OCI-LY3 (cell line): ENCODE measurements at regions not wholly inside any gene's neighbourhood (a gene's known extent, or its start where the extent isn't known, plus 50 kb on each side); places are given as distances from the start of the nearest gene placed in this dataset.

ENCODE experiments used
- H2AFZ ChIP-seq: fragments of 200-600, 300-600 bp; shearing (Covaris generic); 2 replicates; pipeline ENCODE4 v1.6.0; 2014; ENCODE audit warnings: antibody characterized with exemption, low read depth, low read length
- H3K27ac ChIP-seq: fragments of 200-600, 300-600 bp; sonication (generic); 2 replicates; pipeline ENCODE4 v1.5.1; 2014; ENCODE audit warnings: mild to moderate bottlenecking, low read length, moderate library complexity, mixed read lengths
- H3K27me3 ChIP-seq: fragments of 200-600, 300-600 bp; sonication (generic); 2 replicates; pipeline ENCODE4 v1.6.1; 2014; ENCODE audit warnings: low read depth, low read length, mixed read lengths
- H3K36me3 ChIP-seq: fragments of 200-600, 300-600 bp; sonication (generic); replicated peaks from 2 replicates; pipeline ENCODE3; 2014; ENCODE audit warnings: low read depth, low read length, mixed read lengths
- H3K4me1 ChIP-seq: fragments of 300-600, 200-600 bp; sonication (generic); 2 replicates; pipeline ENCODE4 v1.6.1; 2014; ENCODE audit warnings: low read length, mixed read lengths
- H3K4me2 ChIP-seq: fragments of 200-600, 300-600 bp; sonication (generic); 2 replicates; pipeline ENCODE4 v1.6.1; 2014; ENCODE audit warnings: low read length, mixed read lengths
- H3K4me3 ChIP-seq: fragments of 300-600, 200-600 bp; sonication (generic); 2 replicates; pipeline ENCODE4 v1.5.1; 2014; ENCODE audit warnings: antibody characterized with exemption, mild to moderate bottlenecking, low read length, moderate library complexity
- H3K79me2 ChIP-seq: fragments of 300-600, 200-600 bp; shearing (Covaris generic); 2 replicates; pipeline ENCODE4 v1.6.1; 2014; ENCODE audit warnings: mild to moderate bottlenecking, low read length, mixed read lengths
- H3K9ac ChIP-seq: fragments of 300-600, 200-600 bp; shearing (Covaris generic); 2 replicates; pipeline ENCODE4 v1.6.0; 2014; ENCODE audit warnings: mild to moderate bottlenecking, low read length, moderate library complexity
- H3K9me3 ChIP-seq: fragments of 200-600, 300-600 bp; shearing (Covaris generic); 2 replicates; pipeline ENCODE4 v1.6.1; 2014; ENCODE audit warnings: low read length, mixed read lengths; ENCODE audit not compliant: insufficient read depth
- H4K20me1 ChIP-seq: fragments of 200-600, 300-600 bp; sonication (generic); 2 replicates; pipeline ENCODE4 v1.6.1; 2016; ENCODE audit warnings: low read length, mixed read lengths; ENCODE audit not compliant: insufficient read depth
- EZH2phosphoT487 ChIP-seq: fragments of 200-600 bp; shearing (Covaris generic); IDR thresholded peaks from 2 replicates; pipeline ENCODE4 v1.6.1; 2018; ENCODE audit warnings: antibody characterized with exemption, mixed run types, low read depth
- TF ChIP-seq, protein P1 (sequence below): fragments of 200-600, 300-600 bp; sonication (generic); IDR thresholded peaks from 2 replicates; pipeline ENCODE4 v1.5.1; 2014; ENCODE audit warnings: antibody characterized with exemption, low read length, low read depth

DNA sequence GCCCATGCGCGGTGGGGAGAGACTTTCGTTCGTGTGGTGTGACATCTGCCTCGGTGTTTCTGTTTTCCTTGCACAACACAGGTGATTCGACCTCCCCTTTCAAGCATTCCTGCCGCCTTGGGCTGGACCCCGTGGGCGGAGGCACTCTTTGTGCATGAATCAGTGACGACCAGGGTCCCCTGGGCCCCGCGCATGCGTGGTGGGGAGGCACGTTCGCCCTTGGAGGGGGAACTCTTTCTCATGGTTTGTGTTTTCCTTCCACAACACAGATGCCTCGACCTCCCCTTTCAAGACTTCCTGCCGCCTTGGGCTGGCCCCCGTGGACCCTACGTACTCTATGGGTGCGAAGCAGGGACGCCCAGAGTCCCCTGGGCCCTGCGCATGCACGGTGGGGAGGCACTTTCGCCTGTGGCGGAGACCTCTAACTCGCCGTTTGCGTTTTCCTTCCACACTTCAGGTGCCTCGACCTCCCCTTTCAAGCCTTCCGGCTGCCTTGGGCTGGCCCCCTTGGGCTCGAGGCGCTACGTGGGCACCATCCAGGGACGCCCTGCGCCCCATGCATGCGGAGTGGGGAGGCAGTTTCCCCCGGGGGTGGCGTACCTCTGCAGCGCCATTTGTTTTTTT, 340.9 kb downstream of the ALG10 start:
- TF ChIP-seq, protein P1, sequence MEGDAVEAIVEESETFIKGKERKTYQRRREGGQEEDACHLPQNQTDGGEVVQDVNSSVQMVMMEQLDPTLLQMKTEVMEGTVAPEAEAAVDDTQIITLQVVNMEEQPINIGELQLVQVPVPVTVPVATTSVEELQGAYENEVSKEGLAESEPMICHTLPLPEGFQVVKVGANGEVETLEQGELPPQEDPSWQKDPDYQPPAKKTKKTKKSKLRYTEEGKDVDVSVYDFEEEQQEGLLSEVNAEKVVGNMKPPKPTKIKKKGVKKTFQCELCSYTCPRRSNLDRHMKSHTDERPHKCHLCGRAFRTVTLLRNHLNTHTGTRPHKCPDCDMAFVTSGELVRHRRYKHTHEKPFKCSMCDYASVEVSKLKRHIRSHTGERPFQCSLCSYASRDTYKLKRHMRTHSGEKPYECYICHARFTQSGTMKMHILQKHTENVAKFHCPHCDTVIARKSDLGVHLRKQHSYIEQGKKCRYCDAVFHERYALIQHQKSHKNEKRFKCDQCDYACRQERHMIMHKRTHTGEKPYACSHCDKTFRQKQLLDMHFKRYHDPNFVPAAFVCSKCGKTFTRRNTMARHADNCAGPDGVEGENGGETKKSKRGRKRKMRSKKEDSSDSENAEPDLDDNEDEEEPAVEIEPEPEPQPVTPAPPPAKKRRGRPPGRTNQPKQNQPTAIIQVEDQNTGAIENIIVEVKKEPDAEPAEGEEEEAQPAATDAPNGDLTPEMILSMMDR, result no peak
- no peak for TF ChIP-seq EZH2phosphoT487
- H3K27ac ChIP-seq, result no peak overlapping the region
- H3K4me2 ChIP-seq, result no peak overlapping the region

DNA sequence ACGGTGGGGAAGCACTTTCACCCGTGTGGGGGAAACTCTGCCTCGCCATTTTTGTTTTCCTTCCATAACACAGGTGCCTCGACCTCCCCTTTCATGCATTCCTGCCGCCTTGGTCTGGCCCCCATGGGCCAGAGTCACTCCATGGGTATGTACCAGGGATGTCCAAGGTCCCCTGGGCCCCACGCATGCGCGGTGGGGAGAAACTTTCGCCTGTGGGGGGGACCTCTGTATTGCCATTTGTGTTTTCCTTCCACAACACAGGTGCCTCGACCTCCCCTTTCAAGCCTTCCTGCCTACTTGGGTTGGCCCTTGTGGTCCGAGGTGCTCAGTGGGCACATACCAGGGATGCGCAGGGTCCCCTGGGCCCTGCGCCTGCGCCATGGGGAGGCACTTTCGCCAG, 345.8 kb downstream of the ALG10 start:
- H3K9me3 ChIP-seq, result no peaks in the 10 kb centered on the region
- H3K36me3 ChIP-seq, result no peaks in the 10 kb centered on the region
- TF ChIP-seq, protein P1, result no peak
- TF ChIP-seq EZH2phosphoT487, result no peak
- H2AFZ ChIP-seq, result no peak overlapping the region
- H3K27me3 ChIP-seq, result no peaks in the 10 kb centered on the region
- no peak overlapping the region for H3K9ac ChIP-seq
- no peaks in the 10 kb centered on the region for H3K79me2 ChIP-seq
- no peaks in the 10 kb centered on the region for H4K20me1 ChIP-seq
- H3K4me2 ChIP-seq, result no peak overlapping the region
- H3K27ac ChIP-seq, result no peak overlapping the region
- no peaks in the 10 kb centered on the region for H3K4me1 ChIP-seq
- H3K4me3 ChIP-seq, result no peak overlapping the region

More for the DNA sequence above, 340.9 kb downstream of the ALG10 start:
- Histone ChIP-seq H3K9ac (no peak overlapping the region), H3K36me3 (no peaks in the 10 kb centered on the region), H3K9me3 (no peaks in the 10 kb centered on the region), H4K20me1 (no peaks in the 10 kb centered on the region), H3K4me1 (no peaks in the 10 kb centered on the region), H3K79me2 (no peaks in the 10 kb centered on the region), H2AFZ (no peak overlapping the region), H3K27me3 (no peaks in the 10 kb centered on the region), H3K4me3 (no peak overlapping the region)

DNA sequence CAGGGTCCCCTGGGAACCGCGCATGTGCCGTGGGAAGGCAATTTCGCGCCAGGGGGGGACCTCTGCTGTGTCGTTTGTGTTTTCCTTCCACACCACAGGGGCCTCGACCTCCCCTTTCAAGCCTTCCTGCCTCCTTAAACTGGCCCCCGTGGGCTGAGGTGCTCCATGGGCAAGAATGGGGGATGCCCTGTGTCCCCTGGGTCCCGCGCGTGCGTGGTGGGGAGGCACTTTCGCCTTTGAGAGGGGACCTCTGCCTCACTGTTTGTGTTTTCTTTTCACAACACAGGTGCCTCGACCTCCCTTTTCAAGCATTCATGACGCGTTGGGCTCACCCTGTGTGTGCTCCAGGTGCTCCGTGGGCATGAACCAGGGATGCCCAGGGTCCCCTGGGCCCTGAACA, 348.8 kb downstream of the ALG10 start:
- H3K27ac ChIP-seq, result no peak overlapping the region
- H3K4me1 ChIP-seq, result no peaks in the 10 kb centered on the region
- H3K79me2 ChIP-seq, result no peaks in the 10 kb centered on the region
- no peak for TF ChIP-seq EZH2phosphoT487
- TF ChIP-seq, protein P1, result no peak
- no peak overlapping the region for H3K4me3 ChIP-seq
- H2AFZ ChIP-seq, result no peak overlapping the region
- no peaks in the 10 kb centered on the region for H4K20me1 ChIP-seq
- no peak overlapping the region for H3K9ac ChIP-seq
- no peaks in the 10 kb centered on the region for H3K27me3 ChIP-seq
- H3K4me2 ChIP-seq, result no peak overlapping the region
- H3K36me3 ChIP-seq, result no peaks in the 10 kb centered on the region
- H3K9me3 ChIP-seq, result no peaks in the 10 kb centered on the region

DNA sequence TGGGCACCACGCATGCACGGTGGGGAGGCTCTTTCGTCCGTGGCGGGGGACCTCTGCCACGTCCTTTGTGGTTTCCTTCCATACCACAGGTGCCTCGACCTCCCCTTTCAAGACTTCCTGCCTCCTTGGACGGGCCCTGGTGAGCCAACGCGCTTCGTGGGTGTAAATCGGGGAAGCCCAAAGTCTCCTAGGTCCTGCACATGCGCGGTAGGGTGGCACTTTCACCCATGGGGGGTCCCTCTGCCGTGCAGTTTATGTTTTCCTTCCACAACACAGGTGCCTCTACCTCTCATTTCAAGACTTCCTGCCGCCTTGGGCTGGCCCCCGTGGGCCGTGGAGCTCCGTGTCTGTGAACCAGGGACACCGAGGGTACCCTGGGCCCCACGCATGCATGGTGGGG, 349.7 kb downstream of the ALG10 start:
- no peaks in the 10 kb centered on the region for H3K36me3 ChIP-seq
- no peak for TF ChIP-seq EZH2phosphoT487
- TF ChIP-seq, protein P1, result no peak

More for the DNA sequence above, 349.7 kb downstream of the ALG10 start:
- no peaks in the 10 kb centered on the region for H3K9me3 ChIP-seq
- no peak overlapping the region for H2AFZ ChIP-seq
- H3K79me2 ChIP-seq, result no peaks in the 10 kb centered on the region
- no peak overlapping the region for H3K27ac ChIP-seq
- H3K4me2 ChIP-seq, result no peak overlapping the region
- H3K4me1 ChIP-seq, result no peaks in the 10 kb centered on the region
- H3K9ac ChIP-seq, result no peak overlapping the region
- H3K4me3 ChIP-seq, result no peak overlapping the region
- no peaks in the 10 kb centered on the region for H4K20me1 ChIP-seq
- no peaks in the 10 kb centered on the region for H3K27me3 ChIP-seq
